AG10803 (cell line): ENCODE measurements at regions not wholly inside any gene's neighbourhood (a gene's known extent, or its start where the extent isn't known, plus 50 kb on each side); places are given as distances from the start of the nearest gene placed in this dataset.

Experiments
- DNase-seq: peaks from one replicate; pipeline ENCODE4 v3.0.0; 2010; ENCODE audit warnings: low read depth
- H3K4me3 ChIP-seq: 2 replicates; pipeline ENCODE4 v1.5.1; 2011; ENCODE audit warnings: mild to moderate bottlenecking, low read length, control low read depth
- CTCF ChIP-seq: conservative IDR thresholded peaks from 2 replicates; pipeline ENCODE4 v1.5.1; 2011; ENCODE audit warnings: mild to moderate bottlenecking, low read length, control low read depth, inconsistent platforms

- DNase-seq = no peak
- TF ChIP-seq CTCF = no peak
- no peak overlapping the region for H3K4me3 ChIP-seq
These were observed 386.4 kb downstream of the TRIB2 start for GRCh38 chr2:13103151-13103550.

DNA sequence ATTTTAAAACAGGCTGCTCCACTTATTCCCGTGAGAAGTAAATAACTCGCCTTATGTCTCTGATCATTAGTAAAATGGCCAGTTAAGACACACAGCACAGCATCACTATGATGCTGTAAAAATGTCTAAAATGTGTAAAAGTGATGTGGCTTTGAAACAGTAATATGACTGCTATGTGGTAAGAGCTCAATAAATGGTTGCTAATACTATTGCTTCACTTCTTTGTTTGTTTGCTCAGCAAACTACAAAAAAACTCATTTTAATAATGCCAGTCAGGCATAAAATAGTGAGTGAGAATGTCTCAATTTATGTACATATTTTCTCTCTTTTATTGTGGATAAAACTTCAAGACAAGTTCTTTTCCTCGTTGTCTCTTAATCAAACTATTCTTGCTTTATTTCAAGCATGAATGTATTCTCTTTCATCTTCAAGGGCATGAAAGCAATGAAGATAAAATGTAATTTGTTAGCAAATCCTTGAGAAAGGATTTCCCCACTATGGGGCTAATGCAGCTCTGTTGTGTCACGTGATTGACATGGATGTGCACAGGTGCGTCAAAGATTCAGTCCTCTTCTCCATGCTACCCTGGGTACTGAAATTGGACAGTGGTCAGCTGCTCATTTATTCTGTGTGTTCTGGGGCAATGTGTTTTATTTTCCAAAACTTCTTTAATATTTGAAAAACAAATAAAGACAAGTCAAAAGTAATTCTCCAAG lies 387.2 kb downstream of the TRIB2 start:
- no peak for TF ChIP-seq CTCF
- no peak for DNase-seq
- no peak overlapping the region for H3K4me3 ChIP-seq

DNA sequence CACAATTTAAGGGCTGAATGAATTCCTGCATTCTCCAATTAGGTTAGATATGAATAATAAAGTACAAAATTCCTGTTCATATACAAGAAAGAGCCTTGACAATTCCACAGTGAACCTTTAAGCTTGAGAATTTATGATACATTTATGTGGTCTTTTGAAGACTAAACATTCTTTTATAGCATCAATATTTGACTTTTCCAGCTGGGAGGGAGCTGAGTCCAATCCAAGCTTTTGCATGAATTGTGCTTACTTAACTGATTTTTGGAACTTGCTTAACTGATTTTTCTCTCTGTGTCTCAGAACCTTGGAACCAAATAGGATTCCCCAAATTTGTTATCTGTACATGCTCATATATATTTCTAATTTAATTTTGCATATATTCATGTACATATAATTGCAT lies 388.0 kb downstream of the TRIB2 start:
- no peak for TF ChIP-seq CTCF
- H3K4me3 ChIP-seq = no peak overlapping the region
- no peak for DNase-seq

DNA sequence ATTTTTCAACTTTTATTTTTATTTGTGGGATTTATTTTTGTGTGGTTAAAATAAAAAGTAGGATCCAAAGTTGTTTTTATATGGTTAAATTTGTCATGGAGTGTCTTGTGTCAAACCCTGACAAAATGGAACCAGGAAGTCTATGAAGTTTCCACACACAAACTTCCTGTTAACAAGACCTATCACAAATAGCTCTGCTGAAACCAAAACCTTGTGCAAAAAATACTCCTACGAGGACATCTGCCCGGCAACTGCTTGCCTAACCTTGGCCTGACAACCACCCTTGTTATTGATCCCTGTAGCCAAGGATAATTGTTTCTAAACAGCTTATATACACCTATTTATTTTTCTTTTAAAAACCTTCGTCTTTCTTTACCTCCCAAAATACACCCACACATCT lies 389.6 kb downstream of the TRIB2 start:
- no peak for DNase-seq
- no peak for TF ChIP-seq CTCF
- no peak overlapping the region for H3K4me3 ChIP-seq

- DNase-seq = no peak
- no peak overlapping the region for H3K4me3 ChIP-seq
- no peak for TF ChIP-seq CTCF
These were observed 392.8 kb downstream of the TRIB2 start for GRCh38 chr2:13109516-13109915.

- DNase-seq = no peak
- no peak overlapping the region for H3K4me3 ChIP-seq
- no peak for TF ChIP-seq CTCF
These were observed 394.1 kb downstream of the TRIB2 start for GRCh38 chr2:13110825-13111224.

GRCh38 chr2:13113002-13113401 lies 396.3 kb downstream of the TRIB2 start:
- H3K4me3 ChIP-seq = no peak overlapping the region
- no peak for TF ChIP-seq CTCF
- no peak for DNase-seq
